Suppressor macrophage treated with lipopolysaccharide for 1 hour (primary cell): ENCODE measurements at regions not wholly inside any gene's neighbourhood (a gene's known extent, or its start where the extent isn't known, plus 50 kb on each side); places are given as distances from the start of the nearest gene placed in this dataset.

Experiments
- DNase-seq, 3 donors: peaks; one replicate each; pipeline ENCODE4 v3.0.0-alpha.2; 2020 to 2022

GRCh38 chr15:35320158-35320780 lies 225.7 kb downstream of the DPH6 start:
- DNase-seq, result no peak

GRCh38 chr15:35319354-35319753 lies 226.6 kb downstream of the DPH6 start:
- DNase-seq, result no peak

GRCh38 chr15:35317217-35317616 lies 228.7 kb downstream of the DPH6 start:
- no peak for DNase-seq

- DNase-seq, result no peak
Measured at GRCh38 chr15:35312344-35312743, 227.2 kb upstream of the NANOGP8 start.

- no peak for DNase-seq
Measured at GRCh38 chr15:35311615-35312014, 226.5 kb upstream of the NANOGP8 start.

GRCh38 chr15:35309886-35310285 lies 224.8 kb upstream of the NANOGP8 start:
- DNase-seq, result no peak

- DNase-seq, result no peak
Measured at GRCh38 chr15:35308802-35309201, 223.7 kb upstream of the NANOGP8 start.

- no peak for DNase-seq
Measured at GRCh38 chr15:35307676-35308075, 222.6 kb upstream of the NANOGP8 start.

- DNase-seq, result no peak
Measured at GRCh38 chr15:35307026-35307425, 221.9 kb upstream of the NANOGP8 start.

- DNase-seq, result no peak
Measured at GRCh38 chr15:35306361-35306981, 221.4 kb upstream of the NANOGP8 start.

- DNase-seq, result no peak
Measured at GRCh38 chr15:35305946-35306345, 220.9 kb upstream of the NANOGP8 start.

GRCh38 chr15:35305031-35305550 lies 220.0 kb upstream of the NANOGP8 start:
- no peak for DNase-seq

GRCh38 chr15:35304389-35304788 lies 219.3 kb upstream of the NANOGP8 start:
- no peak for DNase-seq

GRCh38 chr15:35302334-35302733 lies 217.2 kb upstream of the NANOGP8 start:
- no peak for DNase-seq

GRCh38 chr15:35301088-35301487 lies 216.0 kb upstream of the NANOGP8 start:
- no peak for DNase-seq

- no peak for DNase-seq
Measured at GRCh38 chr15:35299059-35299735, 214.1 kb upstream of the NANOGP8 start.

- no peak for DNase-seq
Measured at GRCh38 chr15:35298509-35298908, 213.4 kb upstream of the NANOGP8 start.

- DNase-seq, result peak; percentile 38 to 59 (median 41)
Measured at GRCh38 chr15:35293353-35294130, 208.4 kb upstream of the NANOGP8 start.

GRCh38 chr15:35290301-35290721 lies 205.2 kb upstream of the NANOGP8 start:
- DNase-seq, result no peak

- peak; percentile 27 to 54 (median 31) for DNase-seq
Measured at GRCh38 chr15:35289024-35289617, 204.0 kb upstream of the NANOGP8 start.

GRCh38 chr15:35288580-35288979 lies 203.5 kb upstream of the NANOGP8 start:
- DNase-seq, result no peak

- no peak for DNase-seq
Measured at GRCh38 chr15:35286721-35287120, 201.6 kb upstream of the NANOGP8 start.

GRCh38 chr15:35282965-35283496 lies 197.9 kb upstream of the NANOGP8 start:
- DNase-seq, result no peak
